ENCODE measurements at regions not wholly inside any gene's neighbourhood (a gene's known extent, or its start where the extent isn't known, plus 50 kb on each side); places are given as distances from the start of the nearest gene placed in this dataset.

GRCh38 chr13:99703908-99704307 lies 202.6 kb downstream of the TM9SF2 start:
- TF ChIP-seq CTCF (IDR thresholded peaks at IDR 0.05) (no peak), ZNF425 (CRISPR knock-in tag; conservative IDR thresholded peaks at IDR 0.05) (no peak), PREB (CRISPR knock-in tag; IDR thresholded peaks at IDR 0.05; ENCODE audit: borderline replicate concordance) (no peak), FOXP1 (CRISPR knock-in tag; IDR thresholded peaks at IDR 0.05; ENCODE audit: borderline replicate concordance) (no peak), MYBL2 (CRISPR knock-in tag; IDR thresholded peaks at IDR 0.05) (no peak), NR3C1 (CRISPR knock-in tag; conservative IDR thresholded peaks at IDR 0.05; ENCODE audit: low read depth) (no peak), ZNF396 (CRISPR knock-in tag; IDR thresholded peaks at IDR 0.05; ENCODE audit: borderline replicate concordance) (no peak), SMAD3 (CRISPR knock-in tag; IDR thresholded peaks at IDR 0.05; ENCODE audit: borderline replicate concordance) (no peak)
- TF ChIP-seq, protein P1, sequence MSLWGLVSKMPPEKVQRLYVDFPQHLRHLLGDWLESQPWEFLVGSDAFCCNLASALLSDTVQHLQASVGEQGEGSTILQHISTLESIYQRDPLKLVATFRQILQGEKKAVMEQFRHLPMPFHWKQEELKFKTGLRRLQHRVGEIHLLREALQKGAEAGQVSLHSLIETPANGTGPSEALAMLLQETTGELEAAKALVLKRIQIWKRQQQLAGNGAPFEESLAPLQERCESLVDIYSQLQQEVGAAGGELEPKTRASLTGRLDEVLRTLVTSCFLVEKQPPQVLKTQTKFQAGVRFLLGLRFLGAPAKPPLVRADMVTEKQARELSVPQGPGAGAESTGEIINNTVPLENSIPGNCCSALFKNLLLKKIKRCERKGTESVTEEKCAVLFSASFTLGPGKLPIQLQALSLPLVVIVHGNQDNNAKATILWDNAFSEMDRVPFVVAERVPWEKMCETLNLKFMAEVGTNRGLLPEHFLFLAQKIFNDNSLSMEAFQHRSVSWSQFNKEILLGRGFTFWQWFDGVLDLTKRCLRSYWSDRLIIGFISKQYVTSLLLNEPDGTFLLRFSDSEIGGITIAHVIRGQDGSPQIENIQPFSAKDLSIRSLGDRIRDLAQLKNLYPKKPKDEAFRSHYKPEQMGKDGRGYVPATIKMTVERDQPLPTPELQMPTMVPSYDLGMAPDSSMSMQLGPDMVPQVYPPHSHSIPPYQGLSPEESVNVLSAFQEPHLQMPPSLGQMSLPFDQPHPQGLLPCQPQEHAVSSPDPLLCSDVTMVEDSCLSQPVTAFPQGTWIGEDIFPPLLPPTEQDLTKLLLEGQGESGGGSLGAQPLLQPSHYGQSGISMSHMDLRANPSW (CRISPR knock-in tag; conservative IDR thresholded peaks at IDR 0.05; ENCODE audit: low read depth): no peak
- TF ChIP-seq, protein P2, sequence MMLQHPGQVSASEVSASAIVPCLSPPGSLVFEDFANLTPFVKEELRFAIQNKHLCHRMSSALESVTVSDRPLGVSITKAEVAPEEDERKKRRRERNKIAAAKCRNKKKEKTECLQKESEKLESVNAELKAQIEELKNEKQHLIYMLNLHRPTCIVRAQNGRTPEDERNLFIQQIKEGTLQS (CRISPR knock-in tag; conservative IDR thresholded peaks at IDR 0.05): no peak
